ENCODE measurements at regions not wholly inside any gene's neighbourhood (a gene's known extent, or its start where the extent isn't known, plus 50 kb on each side); places are given as distances from the start of the nearest gene placed in this dataset.

GRCh38 chr10:8438603-8439002 lies 384.1 kb downstream of the GATA3 start:
- ATAC-seq: no peak

GRCh38 chr10:8439040-8439439 lies 384.6 kb downstream of the GATA3 start:
- no peak for TF ChIP-seq ZNF70 (CRISPR knock-in tag; IDR thresholded peaks at IDR 0.05)
- no peak for TF ChIP-seq GLIS3 (CRISPR knock-in tag; IDR thresholded peaks at IDR 0.05)
- TF ChIP-seq CSDC2 (CRISPR knock-in tag; IDR thresholded peaks at IDR 0.05): no peak
- no peak for TF ChIP-seq TCF4 (CRISPR knock-in tag; IDR thresholded peaks at IDR 0.05; ENCODE audit: borderline replicate concordance)
- TF ChIP-seq, protein P1, sequence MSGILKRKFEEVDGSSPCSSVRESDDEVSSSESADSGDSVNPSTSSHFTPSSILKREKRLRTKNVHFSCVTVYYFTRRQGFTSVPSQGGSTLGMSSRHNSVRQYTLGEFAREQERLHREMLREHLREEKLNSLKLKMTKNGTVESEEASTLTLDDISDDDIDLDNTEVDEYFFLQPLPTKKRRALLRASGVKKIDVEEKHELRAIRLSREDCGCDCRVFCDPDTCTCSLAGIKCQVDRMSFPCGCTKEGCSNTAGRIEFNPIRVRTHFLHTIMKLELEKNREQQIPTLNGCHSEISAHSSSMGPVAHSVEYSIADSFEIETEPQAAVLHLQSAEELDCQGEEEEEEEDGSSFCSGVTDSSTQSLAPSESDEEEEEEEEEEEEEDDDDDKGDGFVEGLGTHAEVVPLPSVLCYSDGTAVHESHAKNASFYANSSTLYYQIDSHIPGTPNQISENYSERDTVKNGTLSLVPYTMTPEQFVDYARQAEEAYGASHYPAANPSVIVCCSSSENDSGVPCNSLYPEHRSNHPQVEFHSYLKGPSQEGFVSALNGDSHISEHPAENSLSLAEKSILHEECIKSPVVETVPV (CRISPR knock-in tag; IDR thresholded peaks at IDR 0.05): no peak
- TF ChIP-seq RARB (CRISPR knock-in tag; IDR thresholded peaks at IDR 0.05): no peak
- TF ChIP-seq ISL1 (CRISPR knock-in tag; IDR thresholded peaks at IDR 0.05): no peak
- no peak for TF ChIP-seq OSR1 (CRISPR knock-in tag; IDR thresholded peaks at IDR 0.05)
- no peak for TF ChIP-seq ZNF8 (CRISPR knock-in tag; IDR thresholded peaks at IDR 0.05)
- TF ChIP-seq TOX (CRISPR knock-in tag; IDR thresholded peaks at IDR 0.05; ENCODE audit: borderline replicate concordance): no peak
- no peak for TF ChIP-seq TSHZ2 (CRISPR knock-in tag; IDR thresholded peaks at IDR 0.05)
- TF ChIP-seq PPARA (CRISPR knock-in tag; IDR thresholded peaks at IDR 0.05; ENCODE audit: borderline replicate concordance): no peak
- TF ChIP-seq, protein P2, sequence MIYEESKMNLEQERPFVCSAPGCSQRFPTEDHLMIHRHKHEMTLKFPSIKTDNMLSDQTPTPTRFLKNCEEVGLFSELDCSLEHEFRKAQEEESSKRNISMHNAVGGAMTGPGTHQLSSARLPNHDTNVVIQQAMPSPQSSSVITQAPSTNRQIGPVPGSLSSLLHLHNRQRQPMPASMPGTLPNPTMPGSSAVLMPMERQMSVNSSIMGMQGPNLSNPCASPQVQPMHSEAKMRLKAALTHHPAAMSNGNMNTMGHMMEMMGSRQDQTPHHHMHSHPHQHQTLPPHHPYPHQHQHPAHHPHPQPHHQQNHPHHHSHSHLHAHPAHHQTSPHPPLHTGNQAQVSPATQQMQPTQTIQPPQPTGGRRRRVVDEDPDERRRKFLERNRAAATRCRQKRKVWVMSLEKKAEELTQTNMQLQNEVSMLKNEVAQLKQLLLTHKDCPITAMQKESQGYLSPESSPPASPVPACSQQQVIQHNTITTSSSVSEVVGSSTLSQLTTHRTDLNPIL (CRISPR knock-in tag; IDR thresholded peaks at IDR 0.05; ENCODE audit: low read depth): no peak
- TF ChIP-seq SNAI2 (CRISPR knock-in tag; IDR thresholded peaks at IDR 0.05): no peak
- TF ChIP-seq, protein P3, sequence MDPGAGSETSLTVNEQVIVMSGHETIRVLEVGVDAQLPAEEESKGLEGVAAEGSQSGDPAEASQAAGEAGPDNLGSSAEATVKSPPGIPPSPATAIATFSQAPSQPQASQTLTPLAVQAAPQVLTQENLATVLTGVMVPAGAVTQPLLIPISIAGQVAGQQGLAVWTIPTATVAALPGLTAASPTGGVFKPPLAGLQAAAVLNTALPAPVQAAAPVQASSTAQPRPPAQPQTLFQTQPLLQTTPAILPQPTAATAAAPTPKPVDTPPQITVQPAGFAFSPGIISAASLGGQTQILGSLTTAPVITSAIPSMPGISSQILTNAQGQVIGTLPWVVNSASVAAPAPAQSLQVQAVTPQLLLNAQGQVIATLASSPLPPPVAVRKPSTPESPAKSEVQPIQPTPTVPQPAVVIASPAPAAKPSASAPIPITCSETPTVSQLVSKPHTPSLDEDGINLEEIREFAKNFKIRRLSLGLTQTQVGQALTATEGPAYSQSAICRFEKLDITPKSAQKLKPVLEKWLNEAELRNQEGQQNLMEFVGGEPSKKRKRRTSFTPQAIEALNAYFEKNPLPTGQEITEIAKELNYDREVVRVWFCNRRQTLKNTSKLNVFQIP (CRISPR knock-in tag; IDR thresholded peaks at IDR 0.05; ENCODE audit: borderline replicate concordance, low read depth): no peak
- ATAC-seq: no peak

More at GRCh38 chr10:8438603-8439002, 384.1 kb downstream of the GATA3 start:
- TF ChIP-seq TSHZ2 (CRISPR knock-in tag; IDR thresholded peaks at IDR 0.05) (no peak), TOX (CRISPR knock-in tag; IDR thresholded peaks at IDR 0.05; ENCODE audit: borderline replicate concordance) (no peak), ZNF565 (CRISPR knock-in tag; conservative IDR thresholded peaks at IDR 0.05; ENCODE audit: low read depth) (no peak)

DNA sequence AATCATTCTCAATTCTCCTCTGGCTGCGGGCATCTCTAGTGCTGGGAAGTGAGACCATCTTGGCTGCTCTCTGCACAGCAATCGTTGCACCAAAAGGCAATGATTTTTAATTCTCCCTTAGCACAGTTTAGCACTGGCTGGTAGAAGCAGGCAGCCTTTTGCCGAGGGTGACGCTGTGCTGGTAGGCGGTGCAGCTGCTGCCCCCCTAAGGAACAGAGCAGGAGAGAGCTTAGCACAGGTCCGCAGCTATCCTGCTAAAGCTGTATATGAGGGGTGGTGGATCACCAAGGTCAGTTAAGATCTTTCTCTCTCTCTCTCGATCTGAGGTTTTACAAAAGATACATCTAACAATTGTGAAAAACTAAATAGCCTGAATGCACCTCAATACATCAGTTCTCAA lies 390.1 kb downstream of the GATA3 start:
- TF ChIP-seq ZFP30 (CRISPR knock-in tag; IDR thresholded peaks at IDR 0.05): no peak
- TF ChIP-seq, protein P3 (CRISPR knock-in tag; IDR thresholded peaks at IDR 0.05; ENCODE audit: borderline replicate concordance, low read depth): no peak
- no peak for TF ChIP-seq TCF4 (CRISPR knock-in tag; IDR thresholded peaks at IDR 0.05; ENCODE audit: borderline replicate concordance)
- TF ChIP-seq BACH2 (CRISPR knock-in tag; IDR thresholded peaks at IDR 0.05; ENCODE audit: borderline replicate concordance): no peak
- no peak for TF ChIP-seq PPARA (CRISPR knock-in tag; IDR thresholded peaks at IDR 0.05; ENCODE audit: borderline replicate concordance)
- no peak for TF ChIP-seq RARB (CRISPR knock-in tag; IDR thresholded peaks at IDR 0.05)
- TF ChIP-seq ZNF70 (CRISPR knock-in tag; IDR thresholded peaks at IDR 0.05): no peak
- TF ChIP-seq ZFP3 (CRISPR knock-in tag; IDR thresholded peaks at IDR 0.05): no peak
- no peak for TF ChIP-seq ZNF565 (CRISPR knock-in tag; conservative IDR thresholded peaks at IDR 0.05; ENCODE audit: low read depth)
- no peak for TF ChIP-seq ESRRG (CRISPR knock-in tag; IDR thresholded peaks at IDR 0.05)
- ATAC-seq: peak; percentile 84
